Right lobe of liver (tissue), 4 donors: ENCODE measurements at regions not wholly inside any gene's neighbourhood (a gene's known extent, or its start where the extent isn't known, plus 50 kb on each side); places are given as distances from the start of the nearest gene placed in this dataset.

Experiments used
- CTCF ChIP-seq, 4 donors: fragments of 200-600 bp in 3 of 4; fragments of 450-650 bp in 1 of 4; IDR thresholded peaks; one replicate each; pipeline versions ENCODE4 v1.5.1 to v1.8.0; 2016 to 2022; ENCODE audit warnings: antibody characterized with exemption in 4 of 4, mild to moderate bottlenecking in 2 of 4
- POLR2A ChIP-seq: fragments of 450-650 bp; IDR thresholded peaks from one replicate; pipeline ENCODE4 v1.6.1; 2017; ENCODE audit warnings: antibody characterized with exemption, mild to moderate bottlenecking
- donor health status: DM: no; HTN: no; CAD: no.
- donor health status: DM: no; HTN: no; CAD: no.
- donor health status: DM: no; HTN: yes; CAD: no.

- TF ChIP-seq CTCF (IDR thresholded peaks at IDR 0.05) (no peak), POLR2A (no peak)
Measured at GRCh38 chr17:13311306-13311705, 290.4 kb downstream of the HS3ST3A1 start.
